ENCODE measurements at regions not wholly inside any gene's neighbourhood (a gene's known extent, or its start where the extent isn't known, plus 50 kb on each side); places are given as distances from the start of the nearest gene placed in this dataset.

DNA sequence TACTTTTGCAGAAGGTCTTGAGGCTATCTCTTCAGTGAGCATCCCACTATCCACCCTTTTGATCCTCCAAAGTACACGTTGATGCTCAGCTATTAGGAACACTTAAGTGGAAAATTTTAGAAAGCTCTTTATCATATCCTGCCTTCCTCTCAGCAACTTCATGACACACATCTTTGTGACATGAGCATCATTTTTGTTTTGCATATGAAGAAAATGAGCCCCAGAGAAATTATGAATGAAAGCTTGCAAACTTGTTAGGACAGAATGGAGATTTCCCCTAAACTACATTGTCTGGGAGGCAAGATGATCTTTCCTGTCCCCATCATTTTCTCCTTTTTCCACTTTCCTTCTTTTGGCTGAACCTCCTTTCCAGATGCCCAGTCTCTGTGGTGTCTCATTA is 239.4 kb upstream of the PIK3R1 start:
- DNase-seq, result no peak
- intact Hi-C loops (cut with DNase I), result no loop called here
- no peak for FAIRE-seq
- no peak overlapping the region for H3K27ac ChIP-seq (ENCODE audit: low read depth in 2 of 2, low read length in 2 of 2)
- TF ChIP-seq, protein P1, sequence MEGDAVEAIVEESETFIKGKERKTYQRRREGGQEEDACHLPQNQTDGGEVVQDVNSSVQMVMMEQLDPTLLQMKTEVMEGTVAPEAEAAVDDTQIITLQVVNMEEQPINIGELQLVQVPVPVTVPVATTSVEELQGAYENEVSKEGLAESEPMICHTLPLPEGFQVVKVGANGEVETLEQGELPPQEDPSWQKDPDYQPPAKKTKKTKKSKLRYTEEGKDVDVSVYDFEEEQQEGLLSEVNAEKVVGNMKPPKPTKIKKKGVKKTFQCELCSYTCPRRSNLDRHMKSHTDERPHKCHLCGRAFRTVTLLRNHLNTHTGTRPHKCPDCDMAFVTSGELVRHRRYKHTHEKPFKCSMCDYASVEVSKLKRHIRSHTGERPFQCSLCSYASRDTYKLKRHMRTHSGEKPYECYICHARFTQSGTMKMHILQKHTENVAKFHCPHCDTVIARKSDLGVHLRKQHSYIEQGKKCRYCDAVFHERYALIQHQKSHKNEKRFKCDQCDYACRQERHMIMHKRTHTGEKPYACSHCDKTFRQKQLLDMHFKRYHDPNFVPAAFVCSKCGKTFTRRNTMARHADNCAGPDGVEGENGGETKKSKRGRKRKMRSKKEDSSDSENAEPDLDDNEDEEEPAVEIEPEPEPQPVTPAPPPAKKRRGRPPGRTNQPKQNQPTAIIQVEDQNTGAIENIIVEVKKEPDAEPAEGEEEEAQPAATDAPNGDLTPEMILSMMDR (IDR thresholded peaks at IDR 0.05; ENCODE audit: borderline replicate concordance, extremely low read depth, insufficient read depth), result no peak
- no peaks in the 10 kb centered on the region for H3K36me3 ChIP-seq (ENCODE audit: control insufficient read depth in 2 of 3, insufficient read depth in 3 of 3, low read length in 3 of 3)
- peaks cover 0 to 3% (median 0%) of the 10 kb centered on the region in 3 donors for H3K4me1 ChIP-seq (ENCODE audit: control insufficient read depth in 2 of 3, insufficient read depth in 2 of 3, low read depth in 1 of 3, low read length in 3 of 3)
- no peaks in the 10 kb centered on the region for H3K9me3 ChIP-seq (ENCODE audit: control insufficient read depth in 2 of 3, insufficient read depth in 1 of 3, low read length in 3 of 3)
- H3K9ac ChIP-seq (ENCODE audit: low read length in 3 of 3), result no peak overlapping the region
- no peak overlapping the region for H3K4me3 ChIP-seq (ENCODE audit: low read length in 3 of 3)
- no peaks in the 10 kb centered on the region for H3K27me3 ChIP-seq (ENCODE audit: control insufficient read depth, insufficient read depth, low read length)

DNA sequence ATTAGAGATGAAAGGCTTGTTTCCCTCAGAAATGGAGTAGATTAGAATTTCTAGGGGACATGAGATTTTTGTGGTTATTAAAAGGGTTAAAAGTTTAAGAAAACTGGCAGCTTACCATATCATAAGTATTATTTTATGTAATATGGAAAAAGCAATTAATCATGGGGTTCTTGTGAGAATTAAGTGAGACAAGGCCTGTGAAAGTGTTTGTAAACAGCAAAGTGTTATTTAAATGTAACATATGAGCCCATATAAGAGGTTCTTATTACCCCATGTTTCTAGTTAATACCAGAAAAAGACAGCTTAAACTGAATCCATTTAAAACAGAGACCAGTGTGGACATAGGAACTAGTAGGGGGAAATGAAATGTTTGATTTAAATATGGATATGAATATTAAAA is 241.1 kb upstream of the PIK3R1 start:
- H3K4me3 ChIP-seq (ENCODE audit: low read length in 3 of 3), result no peak overlapping the region
- intact Hi-C loops (cut with DNase I), result no loop called here
- TF ChIP-seq, protein P1 (IDR thresholded peaks at IDR 0.05; ENCODE audit: borderline replicate concordance, extremely low read depth, insufficient read depth), result no peak
- H3K4me1 ChIP-seq (ENCODE audit: control insufficient read depth in 2 of 3, insufficient read depth in 2 of 3, low read depth in 1 of 3, low read length in 3 of 3), result peaks cover 0 to 3% (median 0%) of the 10 kb centered on the region in 3 donors
- no peak overlapping the region for H3K27ac ChIP-seq (ENCODE audit: low read depth in 2 of 2, low read length in 2 of 2)
- no peaks in the 10 kb centered on the region for H3K27me3 ChIP-seq (ENCODE audit: control insufficient read depth, insufficient read depth, low read length)
- H3K36me3 ChIP-seq (ENCODE audit: control insufficient read depth in 2 of 3, insufficient read depth in 3 of 3, low read length in 3 of 3), result no peaks in the 10 kb centered on the region
- no peak for FAIRE-seq
- DNase-seq, result no peak
- H3K9me3 ChIP-seq (ENCODE audit: control insufficient read depth in 2 of 3, insufficient read depth in 1 of 3, low read length in 3 of 3), result no peaks in the 10 kb centered on the region
- H3K9ac ChIP-seq (ENCODE audit: low read length in 3 of 3), result no peak overlapping the region

DNA sequence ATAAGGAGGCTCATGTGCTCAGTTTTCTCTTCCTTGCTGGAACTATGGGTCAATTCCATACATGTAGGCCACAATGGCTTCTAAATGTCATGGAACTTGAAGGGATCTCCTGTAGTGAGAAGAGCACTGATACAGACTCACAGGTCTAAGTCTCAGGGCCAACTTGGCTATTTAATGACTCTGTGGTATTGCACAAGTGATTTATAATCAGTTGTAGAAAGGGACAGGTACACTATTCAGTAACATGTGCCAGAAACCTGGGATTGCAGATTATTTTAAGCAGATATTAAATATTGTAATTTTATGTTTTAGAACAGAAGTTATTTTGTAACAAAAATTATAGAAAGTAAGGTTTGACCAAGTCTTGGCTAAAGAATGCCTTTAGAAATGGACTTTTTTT is 241.5 kb upstream of the PIK3R1 start:
- FAIRE-seq (no peak), DNase-seq (no peak)
- Histone ChIP-seq H3K9ac (ENCODE audit: low read length in 3 of 3) (no peak overlapping the region), H3K27me3 (ENCODE audit: control insufficient read depth, insufficient read depth, low read length) (no peaks in the 10 kb centered on the region), H3K4me3 (ENCODE audit: low read length in 3 of 3) (no peak overlapping the region), H3K36me3 (ENCODE audit: control insufficient read depth in 2 of 3, insufficient read depth in 3 of 3, low read length in 3 of 3) (no peaks in the 10 kb centered on the region), H3K27ac (ENCODE audit: low read depth in 2 of 2, low read length in 2 of 2) (no peak overlapping the region), H3K4me1 (ENCODE audit: control insufficient read depth in 2 of 3, insufficient read depth in 2 of 3, low read depth in 1 of 3, low read length in 3 of 3) (peaks cover 0 to 3% (median 0%) of the 10 kb centered on the region in 3 donors), H3K9me3 (ENCODE audit: control insufficient read depth in 2 of 3, insufficient read depth in 1 of 3, low read length in 3 of 3) (no peaks in the 10 kb centered on the region)
- TF ChIP-seq, protein P1 (IDR thresholded peaks at IDR 0.05; ENCODE audit: borderline replicate concordance, extremely low read depth, insufficient read depth), result no peak
- intact Hi-C loops (cut with DNase I), result no loop called here

Data from kidney (tissue), 13 donors.